HG03460 (cell line): ENCODE measurements at regions not wholly inside any gene's neighbourhood (a gene's known extent, or its start where the extent isn't known, plus 50 kb on each side); places are given as distances from the start of the nearest gene placed in this dataset.

Source experiments
- ATAC-seq: cut with Tn5 transposase; IDR thresholded peaks from one replicate; pipeline ENCODE4 v1.9.1; 2021; ENCODE audit not compliant: unreplicated experiment

DNA sequence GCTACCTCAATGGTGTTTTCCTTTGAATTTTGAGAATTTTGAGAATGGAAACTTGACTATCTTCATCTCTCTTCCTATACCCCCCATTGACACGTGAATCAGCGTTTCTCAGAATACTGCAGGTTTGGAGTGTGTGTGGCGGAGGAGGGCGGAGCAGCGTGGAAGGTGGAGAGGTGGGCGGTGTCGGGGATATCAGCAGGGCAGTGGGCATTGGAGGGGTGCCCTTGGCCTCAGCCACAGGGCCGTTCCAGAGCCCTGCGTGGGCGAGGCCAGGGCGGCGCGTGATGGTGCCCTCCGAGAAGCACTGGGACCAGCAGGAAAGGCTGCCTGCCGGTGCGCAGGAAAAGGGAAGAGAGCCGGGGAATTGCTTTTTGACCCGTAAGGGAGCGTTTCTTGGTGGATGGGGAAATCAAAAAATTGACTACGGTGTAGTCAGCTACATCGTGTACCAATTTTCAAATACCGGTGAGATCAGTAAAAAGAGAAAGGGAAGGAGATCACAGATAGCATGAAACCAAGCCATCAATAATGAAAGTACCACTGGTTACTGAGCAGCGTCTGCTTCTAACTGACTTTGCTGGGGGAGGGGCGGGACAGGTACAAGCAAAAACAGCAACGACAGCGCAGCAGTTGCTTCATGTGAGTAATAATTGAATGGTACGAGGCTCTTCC, 82.7 kb upstream of the DUSP22 start:
- ATAC-seq = peak; percentile 85

- no peak for ATAC-seq
These were observed 82.2 kb upstream of the DUSP22 start for GRCh38 chr6:210104-210456.

DNA sequence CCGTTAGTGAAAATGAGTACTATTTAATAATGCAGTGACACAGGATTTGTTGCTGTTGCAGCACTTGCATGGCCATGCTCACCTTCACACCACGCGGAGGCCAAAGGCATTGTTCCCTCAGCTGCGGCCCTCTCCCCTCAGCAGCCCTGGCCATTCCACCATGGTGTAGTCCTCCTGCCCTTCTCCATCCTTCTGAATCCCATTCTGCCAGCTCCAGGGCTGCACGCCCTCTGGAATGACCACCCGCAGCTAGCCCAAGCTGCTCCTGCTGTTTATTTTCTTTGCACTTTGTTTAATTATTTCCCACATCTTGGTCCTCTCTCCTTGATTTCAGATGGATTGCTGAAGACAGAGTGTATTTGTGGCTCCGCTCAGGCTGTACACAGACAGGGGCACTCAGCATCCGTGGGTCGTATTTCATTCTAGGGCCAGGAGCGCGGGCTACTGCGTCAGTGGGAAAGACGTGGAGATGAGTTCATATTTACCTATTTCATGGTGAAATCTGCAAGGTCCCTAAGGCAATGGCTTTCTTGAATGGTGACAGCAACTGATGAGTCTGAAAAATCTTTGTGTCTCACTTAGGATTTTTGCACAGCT, 81.4 kb upstream of the DUSP22 start:
- no peak for ATAC-seq

DNA sequence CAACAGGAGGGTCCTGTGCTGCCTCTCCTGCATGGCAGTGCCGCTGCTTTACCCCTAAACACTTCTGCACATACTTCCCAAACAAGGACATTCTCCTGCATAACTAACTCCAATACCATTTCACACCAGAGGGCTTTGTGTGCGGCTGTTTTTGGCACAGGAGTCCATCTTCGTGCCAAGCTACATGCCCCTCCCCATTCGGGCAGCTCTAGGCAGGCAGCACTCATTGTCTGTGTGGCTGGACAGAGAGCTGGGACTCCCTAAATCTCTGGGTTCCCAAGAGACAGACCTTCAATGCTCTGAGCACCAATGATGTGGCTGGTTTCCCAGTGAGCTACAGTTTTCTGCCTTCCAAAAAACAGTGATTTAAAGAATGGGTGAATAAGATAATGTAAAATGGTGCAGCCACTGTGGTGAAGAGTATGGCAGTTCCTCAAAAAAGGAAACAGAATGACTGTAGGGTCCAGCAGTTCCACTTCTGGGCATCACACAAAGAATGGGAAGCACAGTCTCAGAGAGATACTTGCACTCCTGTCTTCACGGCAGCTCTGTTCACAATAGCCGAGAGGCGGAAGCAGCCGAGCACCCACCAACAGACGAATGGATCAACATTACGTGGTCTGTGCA, 80.3 kb upstream of the DUSP22 start:
- no peak for ATAC-seq

- no peak for ATAC-seq
These were observed 79.0 kb upstream of the DUSP22 start for GRCh38 chr6:213284-213683.

DNA sequence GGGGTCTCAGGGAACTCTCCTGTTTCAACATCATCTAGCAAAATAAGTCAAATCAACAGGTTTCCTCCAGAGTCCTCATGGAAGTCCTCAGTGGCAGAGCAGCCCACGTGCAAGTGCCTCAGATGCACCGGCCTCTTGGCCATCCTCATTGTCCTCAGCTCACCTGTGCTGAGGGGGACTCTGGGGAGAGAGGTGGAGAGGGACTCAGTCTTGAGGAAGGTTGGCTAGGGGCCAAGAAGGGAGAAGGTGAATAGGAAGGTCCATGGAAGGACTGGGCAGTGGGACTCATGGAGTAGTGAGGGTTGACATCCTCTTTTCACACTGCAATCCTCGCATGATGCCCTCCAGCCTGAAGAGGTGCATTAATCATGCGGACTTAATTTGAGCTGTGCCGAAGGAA, 77.9 kb upstream of the DUSP22 start:
- no peak for ATAC-seq

DNA sequence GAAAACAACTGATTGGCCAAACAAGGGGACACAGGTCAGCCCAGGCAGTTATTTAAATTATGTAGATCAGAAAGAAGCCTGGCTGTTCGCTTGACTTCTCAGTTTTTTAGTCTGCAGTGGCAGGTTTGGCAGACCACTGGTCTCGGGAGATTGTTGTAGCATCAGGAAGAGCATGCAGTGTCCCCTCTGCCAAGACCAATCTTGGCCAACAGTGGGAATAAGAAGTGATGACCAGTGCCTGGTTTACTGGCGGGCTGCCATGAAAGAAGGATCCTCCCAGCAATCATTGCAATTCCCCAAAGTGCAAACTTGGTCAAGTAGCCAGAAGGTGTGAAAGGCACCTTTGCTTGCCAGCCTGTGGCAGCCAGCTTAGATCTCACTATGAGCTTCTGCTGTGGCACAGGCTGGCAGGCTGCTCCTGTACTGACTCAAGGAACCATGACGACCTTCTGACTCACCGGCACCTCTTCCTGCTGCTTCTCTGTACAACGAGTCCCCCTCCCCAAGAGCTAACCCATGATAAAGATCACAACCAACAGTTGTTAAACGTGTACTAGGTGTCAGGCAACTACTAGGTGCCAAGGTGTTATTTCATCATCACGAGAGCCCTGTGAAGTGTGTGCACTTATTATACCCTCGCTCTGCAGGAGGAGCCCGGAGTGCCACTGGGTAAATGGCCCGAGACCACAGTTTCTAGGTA, 76.8 kb upstream of the DUSP22 start:
- ATAC-seq = no peak

DNA sequence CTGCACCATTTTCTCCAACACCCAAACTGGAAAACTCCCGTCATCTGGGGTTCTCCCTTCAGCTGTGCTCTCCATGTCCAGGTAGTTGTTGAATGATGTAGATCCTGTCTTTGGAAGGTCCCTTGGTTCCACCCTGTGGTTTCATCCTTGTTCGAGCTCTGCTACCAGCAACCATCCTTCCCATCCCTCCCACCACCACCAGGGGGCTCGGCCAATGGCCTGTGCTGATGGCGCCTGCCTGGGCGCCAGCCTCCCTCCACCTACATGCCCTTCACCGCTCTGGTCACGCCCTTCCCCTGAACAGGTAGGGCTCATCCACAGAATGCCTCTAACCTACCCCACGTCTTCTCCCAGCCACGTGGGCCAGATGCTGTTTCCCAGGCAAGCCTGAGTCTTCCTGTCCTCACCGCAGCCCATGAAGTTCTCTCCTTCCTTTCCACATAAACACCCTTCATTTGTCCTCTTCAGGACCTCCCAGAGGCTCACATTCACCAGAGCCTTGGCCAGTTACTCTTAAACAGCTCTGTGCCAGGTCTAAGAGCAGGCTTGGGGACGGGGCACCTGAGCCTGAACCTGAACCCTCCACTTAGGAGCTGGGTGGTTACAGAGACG, 75.1 kb upstream of the DUSP22 start:
- ATAC-seq = no peak

- peak; percentile 38 for ATAC-seq
These were observed 73.9 kb upstream of the DUSP22 start for GRCh38 chr6:218153-219018.

DNA sequence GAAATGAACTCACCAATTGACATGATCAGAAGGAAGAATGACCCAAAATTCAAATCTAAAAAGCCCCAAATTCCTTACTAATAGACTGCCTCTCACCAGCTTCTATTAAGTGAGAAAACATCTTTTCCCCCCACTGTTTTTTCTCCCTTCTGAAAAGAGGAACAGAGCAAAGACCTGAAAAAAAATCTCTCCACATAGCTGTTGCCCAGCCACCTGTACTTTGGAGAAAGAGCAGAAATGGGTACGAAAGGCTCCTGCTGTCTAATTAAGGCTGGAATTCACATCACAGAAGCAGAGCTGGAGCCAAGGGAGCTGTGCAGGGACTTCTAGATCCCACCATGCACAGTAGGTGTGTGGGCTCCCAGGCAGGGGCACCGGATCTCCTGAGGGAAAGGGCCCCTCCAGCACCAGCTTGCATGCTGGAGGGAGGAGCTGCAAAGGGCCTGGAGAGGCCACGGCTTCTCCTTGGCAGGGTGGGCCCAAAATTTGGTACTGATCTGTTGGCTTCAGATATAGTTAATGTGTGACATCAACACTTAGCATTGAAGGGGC, 73.2 kb upstream of the DUSP22 start:
- peak; percentile 15 for ATAC-seq

- no peak for ATAC-seq
These were observed 72.6 kb upstream of the DUSP22 start for GRCh38 chr6:219641-220198.

DNA sequence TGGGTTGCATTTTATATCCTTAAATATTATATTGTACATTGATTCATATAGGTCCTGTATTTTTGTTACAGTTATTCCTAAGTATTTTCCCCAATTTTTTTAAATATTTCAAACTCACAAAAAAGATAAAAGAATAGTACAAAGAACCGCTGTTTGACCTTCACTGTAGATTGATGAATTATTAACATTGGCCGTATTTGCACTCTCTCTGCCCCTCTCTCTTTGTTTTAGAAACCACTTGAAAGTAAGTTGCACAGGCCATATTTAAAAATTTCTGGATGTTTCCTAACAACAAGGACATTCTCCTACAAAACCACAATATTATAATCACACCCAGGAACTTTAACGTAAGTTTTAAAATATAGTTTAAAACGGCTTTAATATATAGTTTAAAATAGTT, 72.0 kb upstream of the DUSP22 start:
- ATAC-seq = no peak

- no peak for ATAC-seq
These were observed 71.4 kb upstream of the DUSP22 start for GRCh38 chr6:220721-221475.

GRCh38 chr6:221531-222349, 70.5 kb upstream of the DUSP22 start:
- no peak for ATAC-seq

DNA sequence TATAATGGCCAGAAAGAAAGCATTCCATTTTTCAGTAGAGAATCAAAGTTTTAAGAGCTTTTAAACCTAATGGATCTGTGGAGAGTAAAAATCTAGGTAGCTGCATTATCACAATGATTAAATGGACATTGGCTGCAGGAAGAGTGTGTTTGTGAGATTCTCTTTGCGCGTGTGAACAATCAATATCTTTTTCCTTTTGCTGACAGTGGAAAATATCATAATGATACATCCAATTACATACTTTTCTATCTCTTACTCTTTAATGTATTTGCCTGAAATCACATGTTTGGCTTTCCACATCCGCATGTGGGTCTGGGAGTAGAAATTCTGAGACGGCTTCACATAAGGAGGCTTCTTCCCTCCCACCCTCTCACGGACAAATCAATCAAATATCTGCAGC, 69.8 kb upstream of the DUSP22 start:
- ATAC-seq = no peak

GRCh38 chr6:223136-223535, 69.2 kb upstream of the DUSP22 start:
- ATAC-seq = no peak

- ATAC-seq = no peak
These were observed 68.5 kb upstream of the DUSP22 start for GRCh38 chr6:223763-224162.

DNA sequence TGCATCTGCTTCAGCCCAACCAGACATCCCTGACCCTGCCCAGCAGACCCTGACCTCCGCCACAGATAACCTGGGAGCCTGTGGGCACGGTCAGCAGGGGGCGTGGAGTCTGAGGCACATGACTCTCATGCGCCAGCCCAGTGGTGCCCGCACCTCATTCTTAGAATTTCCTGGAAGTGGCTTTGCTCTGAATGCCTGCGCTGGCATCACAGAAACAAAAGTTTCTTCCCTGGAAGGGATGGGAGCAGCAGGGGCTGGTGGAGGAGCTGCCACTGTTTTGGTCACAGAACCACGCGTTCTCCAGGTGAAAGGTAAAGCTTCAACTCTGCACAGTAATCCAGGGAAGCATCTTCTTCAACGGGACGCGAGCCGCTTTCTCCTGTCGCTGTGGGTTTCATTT, 67.9 kb upstream of the DUSP22 start:
- no peak for ATAC-seq
